Right renal cortex interstitium (tissue), 3 donors: ENCODE measurements at regions not wholly inside any gene's neighbourhood (a gene's known extent, or its start where the extent isn't known, plus 50 kb on each side); places are given as distances from the start of the nearest gene placed in this dataset.
"Not testable (repeated sequence)": the region's sequence is repeated elsewhere in the genome, so short reads cannot be mapped to it uniquely, and the experiment has no call there.

Source experiments
- DNase-seq, 3 donors: peaks; one replicate each; pipeline ENCODE4 v3.0.0-alpha.2; 2013; ENCODE audit warnings: low read depth in 3 of 3, low spot score in 2 of 3

DNA sequence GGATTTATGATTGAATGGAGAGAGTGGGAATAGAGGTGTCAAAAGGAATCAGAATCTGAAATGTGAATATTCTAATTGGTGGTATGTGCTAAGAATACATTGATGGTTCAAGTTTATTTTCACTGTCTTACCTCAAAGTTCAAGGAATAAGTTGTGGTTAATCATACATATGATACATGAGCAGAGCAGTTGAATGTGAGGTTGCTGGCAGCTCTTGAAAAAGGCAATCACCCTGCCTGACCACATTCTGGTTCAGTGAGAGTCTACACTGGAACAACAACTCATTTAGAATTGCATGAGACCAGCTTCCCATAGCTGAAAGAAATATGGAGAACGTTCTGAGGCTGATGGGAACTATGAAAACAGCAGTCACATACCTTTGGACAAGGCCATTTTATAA, 68.3 kb upstream of the ARHGAP29 start:
- DNase-seq: no peak

DNA sequence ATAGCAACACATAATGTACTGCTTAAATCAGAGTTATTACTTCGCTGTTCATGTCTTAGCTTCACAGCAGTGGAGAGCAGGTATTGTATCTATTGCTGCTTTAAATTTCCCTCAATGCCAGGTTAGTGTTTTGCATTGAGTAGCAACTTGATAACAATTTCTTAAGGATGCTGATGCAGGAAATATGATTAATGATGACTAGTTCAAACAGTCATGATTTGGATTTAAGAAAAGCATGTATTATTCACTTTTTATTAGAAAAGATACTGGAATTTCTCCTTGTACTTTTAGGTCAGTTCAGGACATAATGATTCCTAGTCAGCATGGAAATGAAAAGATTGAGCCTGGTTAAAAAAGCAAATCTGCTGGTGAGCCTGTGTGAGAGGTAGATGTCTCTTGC, 67.2 kb upstream of the ARHGAP29 start:
- no peak for DNase-seq

DNA sequence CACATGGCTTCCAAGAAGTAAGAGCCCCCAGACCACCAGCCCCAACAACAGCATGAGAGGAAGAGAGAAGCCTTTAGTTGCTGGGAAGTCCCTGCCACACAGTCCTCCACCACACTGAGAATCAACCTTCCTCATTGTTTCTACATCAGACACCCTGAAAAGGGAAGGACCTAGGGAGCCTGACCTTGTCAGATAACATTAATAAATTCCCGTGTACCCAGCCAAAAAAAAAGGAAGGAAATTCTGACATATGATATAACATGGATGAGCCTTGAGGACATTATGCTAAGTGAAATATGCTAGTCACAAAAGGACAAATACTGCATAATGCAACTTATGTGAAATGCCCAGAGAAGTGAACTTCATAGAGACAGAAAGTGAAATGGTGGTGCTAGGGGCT, 65.6 kb upstream of the ARHGAP29 start:
- DNase-seq: no peak

GRCh38 chr1:94302497-94302896, 65.1 kb upstream of the ARHGAP29 start:
- no peak for DNase-seq

GRCh38 chr1:94301186-94301585, 63.8 kb upstream of the ARHGAP29 start:
- DNase-seq: no peak

GRCh38 chr1:94300731-94301130, 63.3 kb upstream of the ARHGAP29 start:
- DNase-seq: no peak

- no peak for DNase-seq
These were observed 62.5 kb upstream of the ARHGAP29 start for GRCh38 chr1:94299627-94300553.

DNA sequence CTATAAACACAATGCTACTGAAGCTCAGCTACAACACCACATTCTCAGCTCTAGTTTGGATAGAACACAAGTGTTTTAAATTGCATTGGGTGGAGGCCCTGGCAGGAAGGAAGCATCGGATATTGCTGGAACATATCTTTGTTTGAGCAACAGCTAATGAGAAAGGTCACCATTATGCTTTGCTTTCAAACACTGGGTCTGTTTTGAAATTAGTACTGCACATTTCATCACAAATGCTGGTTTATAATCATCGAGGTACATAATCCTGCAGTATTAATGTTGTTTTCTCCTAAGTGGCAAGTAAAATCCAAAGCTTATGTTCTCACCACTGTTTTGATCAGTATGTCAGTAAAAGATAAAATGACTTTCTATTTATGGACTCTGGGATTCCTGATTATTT, 61.5 kb upstream of the ARHGAP29 start:
- no peak for DNase-seq

DNA sequence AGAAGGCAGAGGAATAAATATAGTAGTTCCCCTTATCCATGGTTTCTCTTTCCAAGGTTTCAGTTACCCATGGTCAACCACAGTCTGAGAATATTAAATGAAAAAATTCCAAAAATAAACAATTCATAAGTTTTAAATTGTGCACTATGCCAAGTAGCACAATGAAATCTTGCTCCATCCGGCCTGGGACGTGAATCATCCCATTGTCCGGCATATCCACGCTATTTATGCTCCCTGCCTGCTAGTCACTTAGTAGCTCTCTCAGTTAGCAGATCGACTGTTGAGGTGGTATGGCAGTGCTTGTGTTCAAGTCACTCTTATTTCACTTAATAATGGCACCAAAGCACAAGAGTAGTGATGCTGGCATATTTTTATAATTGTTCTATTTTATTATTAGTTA, 58.6 kb upstream of the ARHGAP29 start:
- no peak for DNase-seq

DNA sequence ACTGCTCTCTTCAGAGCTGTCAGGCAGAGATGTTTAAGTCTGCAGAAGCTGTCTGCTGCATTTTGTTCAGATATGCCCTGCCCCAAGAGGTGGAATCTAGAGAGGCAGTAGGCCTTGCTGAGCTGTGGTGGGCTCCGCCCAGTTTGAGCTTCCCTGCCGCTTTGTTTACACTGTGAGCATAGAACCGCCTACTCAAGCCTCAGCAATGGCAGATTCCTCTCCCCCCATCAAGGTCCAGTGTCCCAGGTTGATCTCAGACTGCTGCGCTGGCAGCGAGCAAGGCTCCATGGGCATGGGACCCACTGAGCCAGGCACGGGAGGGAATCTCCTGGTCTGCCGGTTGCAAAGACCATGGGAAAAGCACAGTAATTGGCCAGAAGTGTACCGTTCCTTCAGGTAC, 55.6 kb upstream of the ARHGAP29 start:
- not testable (repeated sequence) for DNase-seq

GRCh38 chr1:94289244-94289643, 51.9 kb upstream of the ARHGAP29 start:
- not testable (repeated sequence) for DNase-seq
